ENCODE measurements at regions not wholly inside any gene's neighbourhood (a gene's known extent, or its start where the extent isn't known, plus 50 kb on each side); places are given as distances from the start of the nearest gene placed in this dataset.

DNA sequence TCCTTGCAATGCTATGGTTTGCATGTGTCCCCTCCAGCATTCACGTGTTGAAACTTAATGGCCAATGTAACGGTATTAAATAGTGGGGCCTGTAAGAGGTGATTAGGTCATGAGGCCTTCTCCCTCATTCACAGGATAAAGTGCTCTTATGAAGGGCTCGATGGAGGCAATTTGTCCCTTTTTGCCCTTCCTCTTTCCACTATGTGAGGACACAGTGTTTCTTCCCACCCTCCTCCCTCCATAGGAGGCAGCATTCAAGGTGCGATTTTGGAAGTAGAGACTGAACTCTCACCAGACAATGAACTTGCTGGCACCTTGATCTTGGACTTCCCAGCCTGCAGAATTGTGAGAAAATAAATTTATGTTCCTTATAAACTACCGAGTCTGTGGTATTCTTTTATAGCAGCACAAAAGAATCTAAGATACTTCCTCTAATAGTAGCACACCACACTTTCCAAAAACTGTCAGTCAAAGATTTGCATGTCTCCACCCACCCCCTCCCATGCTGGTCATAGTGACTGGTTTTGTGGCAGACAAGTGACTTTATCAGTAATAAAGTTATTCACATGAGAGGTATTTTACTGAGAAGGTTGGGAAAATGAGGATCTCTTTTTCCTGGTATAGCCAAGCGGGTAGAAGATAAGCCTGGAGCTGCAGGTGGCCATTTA is 113.5 kb upstream of the TTC29 start:
- no peak for DNase-seq (ENCODE audit: low read depth)
- H3K4me3 ChIP-seq (replicated peaks; ENCODE audit: low read depth, low read length), result no peak overlapping the region
- TF ChIP-seq, protein P1, sequence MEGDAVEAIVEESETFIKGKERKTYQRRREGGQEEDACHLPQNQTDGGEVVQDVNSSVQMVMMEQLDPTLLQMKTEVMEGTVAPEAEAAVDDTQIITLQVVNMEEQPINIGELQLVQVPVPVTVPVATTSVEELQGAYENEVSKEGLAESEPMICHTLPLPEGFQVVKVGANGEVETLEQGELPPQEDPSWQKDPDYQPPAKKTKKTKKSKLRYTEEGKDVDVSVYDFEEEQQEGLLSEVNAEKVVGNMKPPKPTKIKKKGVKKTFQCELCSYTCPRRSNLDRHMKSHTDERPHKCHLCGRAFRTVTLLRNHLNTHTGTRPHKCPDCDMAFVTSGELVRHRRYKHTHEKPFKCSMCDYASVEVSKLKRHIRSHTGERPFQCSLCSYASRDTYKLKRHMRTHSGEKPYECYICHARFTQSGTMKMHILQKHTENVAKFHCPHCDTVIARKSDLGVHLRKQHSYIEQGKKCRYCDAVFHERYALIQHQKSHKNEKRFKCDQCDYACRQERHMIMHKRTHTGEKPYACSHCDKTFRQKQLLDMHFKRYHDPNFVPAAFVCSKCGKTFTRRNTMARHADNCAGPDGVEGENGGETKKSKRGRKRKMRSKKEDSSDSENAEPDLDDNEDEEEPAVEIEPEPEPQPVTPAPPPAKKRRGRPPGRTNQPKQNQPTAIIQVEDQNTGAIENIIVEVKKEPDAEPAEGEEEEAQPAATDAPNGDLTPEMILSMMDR (IDR thresholded peaks at IDR 0.05; ENCODE audit: low read length, missing control alignments), result no peak

DNA sequence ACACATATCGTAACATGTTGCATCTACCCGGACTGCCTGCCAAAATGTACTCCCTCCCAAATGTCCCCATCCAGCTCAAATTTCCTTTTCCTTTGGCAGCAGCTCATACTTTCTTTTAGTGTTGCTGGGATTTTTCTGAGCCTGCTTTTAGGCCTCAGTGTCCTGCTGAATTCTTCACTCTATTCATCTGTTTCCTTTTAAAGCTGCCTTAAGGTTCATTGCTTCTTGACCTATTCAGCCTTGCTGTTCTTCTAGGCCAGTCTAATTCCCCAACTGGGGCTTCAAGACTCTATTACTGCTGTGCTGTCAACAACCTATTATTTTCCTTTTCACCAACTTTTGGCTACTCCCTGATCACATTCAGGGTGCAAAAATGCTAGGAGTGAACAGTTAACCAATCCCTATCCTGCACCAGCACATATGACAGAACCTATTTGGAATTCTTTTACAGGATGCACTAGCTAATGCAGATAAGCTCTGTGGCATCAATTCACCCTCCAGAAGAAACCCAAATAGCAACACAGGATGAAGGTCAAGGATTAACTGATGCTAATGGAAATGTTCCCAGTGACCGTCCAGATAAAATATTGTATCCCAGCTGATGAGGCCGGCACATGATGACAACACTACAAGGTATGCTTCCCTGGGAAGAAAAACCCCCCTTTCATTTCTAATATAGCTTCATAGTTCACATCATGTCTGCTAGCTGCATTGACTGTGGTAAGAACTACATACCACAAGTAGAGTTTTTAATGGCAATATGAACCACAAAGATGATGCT is 114.7 kb upstream of the TTC29 start:
- H3K4me3 ChIP-seq (replicated peaks; ENCODE audit: low read depth, low read length), result no peak overlapping the region
- peak; percentile 53 for DNase-seq (ENCODE audit: low read depth)
- TF ChIP-seq, protein P1 (IDR thresholded peaks at IDR 0.05; ENCODE audit: low read length, missing control alignments), result no peak

DNA sequence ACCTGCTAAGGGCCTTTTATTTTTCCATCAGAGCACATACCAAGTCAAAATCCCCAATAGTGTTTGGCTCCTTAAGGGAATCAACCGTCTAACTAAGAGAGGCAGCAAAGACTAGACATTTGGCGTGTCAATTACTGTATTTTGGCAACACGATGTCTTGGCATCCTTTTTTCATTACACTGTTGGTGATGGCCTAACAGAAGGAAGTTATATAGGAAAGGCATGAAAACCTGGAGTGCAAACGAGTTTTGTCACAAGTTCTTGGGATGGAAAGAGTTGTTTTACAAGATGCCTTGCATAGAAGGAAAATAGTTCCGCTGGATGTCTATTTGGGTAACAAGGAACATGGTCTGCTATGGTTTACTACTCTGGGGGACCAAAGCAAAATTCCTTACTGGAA is 119.2 kb upstream of the TTC29 start:
- no peak overlapping the region for H3K4me3 ChIP-seq (replicated peaks; ENCODE audit: low read depth, low read length)
- TF ChIP-seq, protein P1 (IDR thresholded peaks at IDR 0.05; ENCODE audit: low read length, missing control alignments), result no peak
- no peak for DNase-seq (ENCODE audit: low read depth)

DNA sequence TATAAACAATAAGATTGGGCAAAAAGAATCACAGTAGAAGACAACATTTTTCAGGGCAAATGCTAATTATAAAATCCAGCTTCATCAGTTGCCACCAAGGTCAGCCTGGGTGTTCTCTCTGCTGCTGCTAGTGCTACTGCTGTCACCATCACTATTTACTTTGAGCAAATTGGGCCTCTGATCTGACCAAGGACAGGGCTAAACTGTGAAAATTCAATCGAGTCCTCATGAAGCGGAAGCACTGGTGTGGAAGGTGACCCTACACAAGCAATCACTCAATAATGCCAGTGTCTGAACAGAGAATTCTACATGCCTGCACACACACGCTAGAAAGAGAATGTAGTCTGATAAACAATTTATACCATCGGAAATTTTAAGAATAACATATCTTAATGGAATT is 122.9 kb upstream of the TTC29 start:
- H3K4me3 ChIP-seq (replicated peaks; ENCODE audit: low read depth, low read length), result no peak overlapping the region
- TF ChIP-seq, protein P1 (IDR thresholded peaks at IDR 0.05; ENCODE audit: low read length, missing control alignments), result no peak
- no peak for DNase-seq (ENCODE audit: low read depth)

DNA sequence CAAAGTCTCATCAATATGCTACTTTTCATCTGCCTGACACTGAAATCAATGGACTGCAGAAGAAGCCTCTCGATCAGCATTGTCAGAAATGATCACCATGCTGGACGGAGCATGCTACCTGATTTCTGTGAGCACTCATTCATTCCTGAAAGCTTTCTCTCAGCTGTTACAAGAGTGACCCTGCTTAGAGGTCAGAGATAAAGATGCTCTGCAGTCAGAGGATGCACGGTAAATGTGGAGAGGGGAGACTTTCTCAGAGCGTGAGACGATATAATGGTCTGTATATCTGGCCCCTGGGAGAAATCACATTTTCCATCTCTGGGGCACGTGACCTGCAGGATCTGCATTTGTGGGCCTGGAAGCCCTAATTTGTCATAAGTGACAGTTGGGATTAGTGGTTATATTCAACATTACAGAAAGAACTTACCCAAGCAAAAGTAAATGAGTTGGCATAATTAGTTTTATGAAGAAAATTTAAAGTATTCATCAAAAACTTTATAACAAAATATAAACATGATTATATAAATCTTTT is 125.6 kb upstream of the TTC29 start:
- no peak overlapping the region for H3K4me3 ChIP-seq (replicated peaks; ENCODE audit: low read depth, low read length)
- TF ChIP-seq, protein P1 (IDR thresholded peaks at IDR 0.05; ENCODE audit: low read length, missing control alignments), result no peak
- DNase-seq (ENCODE audit: low read depth), result no peak

DNA sequence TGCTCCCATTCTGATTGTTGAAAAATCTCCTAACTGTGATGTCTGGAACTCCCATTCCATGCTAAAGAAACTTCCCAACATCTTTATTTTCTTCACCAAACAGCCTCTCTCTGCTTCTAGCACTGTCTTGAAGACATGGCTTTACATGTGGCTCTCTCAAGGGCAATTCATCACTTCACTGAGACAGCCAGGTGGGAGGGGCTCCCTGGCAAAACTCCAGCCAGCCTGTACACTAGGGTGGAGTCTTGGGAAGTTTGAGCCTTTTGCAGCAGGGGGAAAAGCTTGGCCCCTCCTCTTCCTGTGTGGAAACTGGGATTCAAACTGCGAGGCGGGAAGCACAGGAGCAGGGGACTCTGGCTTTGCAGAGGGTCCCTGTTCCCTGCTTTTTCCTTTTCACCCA is 130.5 kb upstream of the TTC29 start:
- H3K4me3 ChIP-seq (replicated peaks; ENCODE audit: low read depth, low read length), result no peak overlapping the region
- TF ChIP-seq, protein P1 (IDR thresholded peaks at IDR 0.05; ENCODE audit: low read length, missing control alignments), result no peak
- peak; percentile 11 for DNase-seq (ENCODE audit: low read depth)
